Fibroblast of peridontal ligament (primary cell): ENCODE measurements at regions not wholly inside any gene's neighbourhood (a gene's known extent, or its start where the extent isn't known, plus 50 kb on each side); places are given as distances from the start of the nearest gene placed in this dataset.
"Not testable (repeated sequence)": the region's sequence is repeated elsewhere in the genome, so short reads cannot be mapped to it uniquely, and the experiment has no call there.

Experiments used
- DNase-seq: peaks from one replicate; pipeline ENCODE4 v3.0.0-alpha.2; 2010; ENCODE audit errors: extremely low read depth

DNA sequence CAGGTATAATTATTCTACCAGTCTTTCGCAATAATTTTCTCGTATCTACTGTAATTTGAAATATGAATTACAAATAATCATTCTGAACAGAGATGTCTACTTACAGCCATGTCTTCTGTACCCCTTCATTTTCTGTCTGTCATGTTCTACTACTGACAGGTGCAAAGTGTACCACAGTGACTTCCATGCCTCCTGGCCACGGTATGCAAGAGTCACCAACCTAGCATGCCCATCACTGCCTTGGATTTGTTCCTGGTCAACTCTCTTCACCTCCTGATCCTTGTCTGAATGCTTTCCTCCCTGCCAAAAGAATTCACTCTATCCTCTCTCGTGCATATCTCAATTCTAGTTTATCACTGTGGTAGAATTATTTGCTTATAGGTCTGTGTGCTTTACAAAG lies 755.4 kb downstream of the KCNJ2 start:
- DNase-seq = no peak

GRCh38 chr17:70929226-70929625 lies 759.9 kb downstream of the KCNJ2 start:
- peak; percentile 61 for DNase-seq

- no peak for DNase-seq
Observed at GRCh38 chr17:70934231-70934630, 764.9 kb downstream of the KCNJ2 start.

- no peak for DNase-seq
Observed at GRCh38 chr17:70934835-70935234, 765.5 kb downstream of the KCNJ2 start.

- no peak for DNase-seq
Observed at GRCh38 chr17:70936724-70937123, 767.4 kb downstream of the KCNJ2 start.

DNA sequence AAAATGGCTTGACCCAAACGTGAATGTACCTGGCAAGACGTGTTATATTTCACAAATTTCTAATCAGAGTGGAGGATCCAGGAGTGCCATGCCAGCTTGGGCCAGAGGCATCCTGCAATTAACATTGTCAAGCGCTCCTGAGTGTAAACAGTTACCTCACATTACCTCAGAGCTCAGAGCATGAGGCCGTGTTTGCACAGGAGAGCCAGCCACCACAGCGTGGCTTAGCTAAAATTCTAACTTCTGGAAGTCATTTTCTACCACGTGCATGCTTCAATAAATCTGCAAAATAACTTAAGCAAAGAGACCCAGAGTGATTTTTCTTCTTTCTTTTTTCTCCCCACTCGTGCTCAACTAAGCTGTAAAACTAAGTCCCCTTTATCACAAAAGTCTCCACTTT lies 769.0 kb downstream of the KCNJ2 start:
- DNase-seq = peak; percentile 11

- DNase-seq = no peak
Observed at GRCh38 chr17:70945386-70945785, 776.1 kb downstream of the KCNJ2 start.

- no peak for DNase-seq
Observed at GRCh38 chr17:70947215-70947614, 777.9 kb downstream of the KCNJ2 start.

DNA sequence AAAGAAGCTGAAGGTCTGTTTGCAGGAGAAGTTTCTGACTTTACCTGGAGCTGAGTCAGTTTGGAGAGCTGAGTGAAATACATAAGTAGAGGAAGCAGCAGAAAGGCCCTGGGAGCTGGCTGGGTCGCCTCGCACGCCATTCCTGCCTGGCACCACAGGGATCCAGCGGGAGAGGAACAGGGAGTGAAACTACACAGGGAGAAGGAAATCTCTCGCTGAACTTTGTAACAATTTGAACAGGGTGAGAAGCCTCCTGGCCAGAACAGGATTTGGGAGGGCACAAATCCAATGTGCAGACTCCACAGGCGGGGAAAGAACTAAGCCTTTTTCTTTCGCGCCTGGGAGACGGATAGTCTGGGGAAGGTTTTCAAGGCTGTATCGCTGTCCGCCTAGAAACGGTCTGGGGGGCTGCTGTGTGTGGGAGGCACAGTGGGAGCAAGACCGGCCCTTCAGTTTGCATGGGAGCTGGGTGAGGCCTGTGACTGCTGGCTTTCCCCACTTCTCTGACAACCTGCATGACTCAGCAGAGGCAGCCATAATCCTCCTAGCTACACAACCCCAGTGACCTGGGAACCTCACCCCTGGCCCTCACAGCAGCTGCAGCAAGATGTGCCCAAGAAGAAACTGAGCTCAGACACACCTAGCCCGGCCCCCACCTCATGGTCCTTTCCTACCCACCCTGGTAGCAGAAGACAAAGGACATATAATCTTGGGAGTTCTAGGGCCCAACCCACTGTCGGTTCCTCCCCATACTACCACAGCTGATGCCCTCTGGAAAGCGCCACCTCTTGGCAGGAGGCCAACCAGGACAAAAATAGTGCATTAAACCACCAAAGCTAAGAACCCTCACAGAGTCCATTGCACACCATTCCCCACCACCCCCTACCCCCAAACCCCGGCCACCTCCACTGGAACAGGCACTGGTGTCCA lies 778.6 kb downstream of the KCNJ2 start:
- no peak for DNase-seq

DNA sequence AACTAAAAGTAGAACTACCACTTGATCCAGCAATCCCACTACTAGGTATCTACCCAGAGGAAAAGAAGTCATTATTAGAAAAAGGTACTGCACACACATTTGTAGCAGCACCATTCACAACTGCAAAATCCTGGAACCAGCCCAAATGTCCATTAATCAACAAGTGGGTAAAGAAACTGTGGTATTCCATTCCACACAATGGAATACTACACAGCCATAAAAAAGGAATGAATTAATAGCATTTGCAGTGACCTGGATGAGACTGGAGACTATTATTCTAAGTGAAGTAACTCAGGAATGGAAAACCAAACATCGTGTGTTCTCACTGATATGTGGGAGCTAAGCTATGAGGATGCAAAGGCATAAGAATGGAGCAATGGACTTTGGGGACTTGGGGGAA lies 783.8 kb downstream of the KCNJ2 start:
- DNase-seq = not testable (repeated sequence)

DNA sequence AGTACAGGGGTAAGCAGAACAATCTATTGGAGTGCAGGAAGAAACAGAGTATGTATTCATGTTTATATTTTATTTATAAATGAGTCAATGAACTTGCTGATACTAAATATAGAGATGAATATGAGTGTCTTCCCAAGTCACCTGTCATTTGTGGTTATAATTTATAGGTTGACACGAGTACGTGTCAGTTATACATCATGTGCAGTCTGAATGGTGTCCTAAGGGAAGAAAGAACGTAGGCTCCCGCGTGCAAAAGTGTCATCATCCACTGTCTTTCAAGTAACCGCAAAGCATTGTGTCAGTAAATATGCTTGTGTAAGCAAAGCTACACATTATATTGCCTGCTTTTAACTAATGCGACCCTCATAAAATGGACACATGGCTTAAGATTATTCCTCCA lies 786.1 kb downstream of the KCNJ2 start:
- no peak for DNase-seq

GRCh38 chr17:70956726-70957125 lies 787.4 kb downstream of the KCNJ2 start:
- peak; percentile 6 for DNase-seq

DNA sequence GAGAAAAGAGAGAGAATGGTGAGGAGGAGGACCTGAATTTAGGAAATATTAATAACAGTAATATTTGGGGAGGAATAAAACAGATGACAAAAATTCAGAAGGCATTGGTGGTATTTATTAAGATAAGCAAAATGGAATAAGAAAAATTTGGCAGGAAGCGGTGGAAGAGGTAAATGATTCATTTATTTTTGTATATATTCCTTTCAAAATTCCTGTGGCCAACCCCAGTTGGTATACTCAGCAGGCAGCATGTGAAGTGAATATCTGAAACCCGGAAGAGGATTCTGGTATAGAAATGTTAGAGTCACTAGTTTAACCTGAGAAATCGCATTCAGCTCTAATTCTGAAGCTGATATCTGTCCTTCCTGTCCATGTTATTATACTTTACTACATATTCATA lies 792.0 kb downstream of the KCNJ2 start:
- no peak for DNase-seq

DNA sequence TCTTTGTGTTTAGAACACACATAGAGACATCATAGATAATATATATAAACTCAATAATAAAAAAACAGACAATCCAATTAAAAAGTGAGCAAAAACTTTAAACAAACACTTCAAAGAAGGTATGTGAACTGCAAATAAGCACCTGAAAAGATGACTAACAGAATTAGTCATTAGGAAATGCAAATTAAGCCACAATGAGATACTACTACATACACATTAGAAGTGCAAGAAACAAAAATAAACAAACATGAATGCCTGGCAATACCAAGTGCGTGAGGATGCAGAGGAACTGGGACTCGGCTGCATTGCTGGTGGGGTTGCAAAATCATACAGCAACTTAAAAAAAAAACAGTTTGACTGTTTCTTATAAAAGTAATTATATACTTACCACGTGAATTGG lies 799.0 kb downstream of the KCNJ2 start:
- peak; percentile 11 for DNase-seq

DNA sequence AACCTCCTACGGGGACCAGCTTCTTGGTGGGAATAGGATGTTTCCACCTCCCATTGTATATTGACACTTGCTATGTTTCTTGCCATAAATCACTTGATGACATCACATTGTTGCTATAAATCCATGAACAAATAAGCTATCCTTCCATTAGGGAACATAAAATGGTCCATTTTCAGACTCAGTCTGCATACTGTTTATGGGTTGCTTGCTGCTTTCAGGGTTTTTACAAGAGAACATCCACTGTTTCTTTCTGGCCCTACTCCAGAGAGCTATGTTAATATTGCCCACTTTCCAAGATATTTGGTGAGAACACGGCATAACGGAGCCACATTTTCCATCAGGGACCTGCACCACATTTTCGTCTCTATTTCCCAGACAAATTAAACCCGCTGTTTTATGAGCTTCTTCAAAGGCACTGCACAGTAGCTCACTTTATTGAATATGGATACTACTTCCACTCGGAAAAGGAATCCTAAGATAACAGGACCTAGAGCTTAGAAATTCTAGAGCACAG lies 800.2 kb downstream of the KCNJ2 start:
- no peak for DNase-seq

DNA sequence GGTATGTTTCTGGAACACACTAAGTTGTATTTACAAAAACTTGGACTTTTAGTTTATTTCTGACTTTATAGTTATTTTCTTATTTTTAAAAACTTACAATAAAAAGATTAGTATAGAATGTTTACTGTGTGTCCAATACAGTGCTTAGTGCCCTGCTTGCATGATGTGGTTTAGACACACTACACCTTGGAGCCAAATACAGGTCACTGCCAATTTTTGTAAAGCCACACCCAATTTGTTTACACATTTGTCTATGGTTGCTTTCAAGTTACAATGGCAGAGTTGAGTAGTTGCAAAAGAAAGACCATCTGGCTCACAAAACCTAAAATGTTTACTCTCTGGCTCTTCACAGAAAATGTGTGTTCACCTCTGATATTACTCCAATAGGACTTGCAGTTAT lies 807.1 kb downstream of the KCNJ2 start:
- no peak for DNase-seq

- no peak for DNase-seq
Observed at GRCh38 chr17:70984873-70985272, 815.5 kb downstream of the KCNJ2 start.

DNA sequence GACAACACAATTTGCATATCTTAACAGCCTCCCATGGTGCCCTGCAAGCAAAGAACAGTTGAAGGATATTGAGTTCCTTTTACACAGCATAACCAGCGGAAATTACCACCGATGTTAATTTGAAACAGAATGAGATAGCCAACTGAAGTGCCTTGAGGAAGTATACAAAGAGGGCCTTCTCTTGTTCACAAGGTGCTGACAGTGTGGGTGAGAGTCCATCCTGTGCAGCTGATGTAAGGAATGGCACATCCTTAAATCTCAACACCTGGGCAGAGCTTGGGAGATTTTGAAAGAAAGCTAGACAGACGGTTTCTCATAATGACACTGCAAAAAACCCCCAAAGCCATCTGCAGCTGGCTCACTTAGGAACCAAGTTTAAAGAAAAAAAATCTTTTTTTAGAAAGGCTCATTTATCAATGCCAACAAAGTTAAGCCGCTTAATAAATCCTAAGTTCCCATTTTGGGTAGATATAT lies 818.6 kb downstream of the KCNJ2 start:
- DNase-seq = no peak

DNA sequence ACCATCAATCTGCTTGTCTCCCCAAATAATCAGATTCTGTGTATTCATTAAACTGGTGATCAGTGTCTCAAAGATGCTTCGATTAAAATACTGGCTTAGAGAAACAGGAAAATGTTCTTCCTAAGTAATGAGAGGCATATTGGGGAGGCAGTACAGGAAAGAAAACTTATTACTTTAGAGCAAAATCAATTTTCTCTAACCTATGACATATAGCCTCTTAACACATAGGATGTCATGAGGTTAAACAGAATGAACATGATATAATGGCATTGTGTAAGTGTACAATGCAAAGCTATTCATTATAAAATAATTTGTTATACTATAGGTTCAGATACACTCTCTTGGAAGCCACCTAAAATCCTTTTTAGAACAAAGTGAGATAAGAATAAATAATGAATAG lies 819.3 kb downstream of the KCNJ2 start:
- DNase-seq = no peak

DNA sequence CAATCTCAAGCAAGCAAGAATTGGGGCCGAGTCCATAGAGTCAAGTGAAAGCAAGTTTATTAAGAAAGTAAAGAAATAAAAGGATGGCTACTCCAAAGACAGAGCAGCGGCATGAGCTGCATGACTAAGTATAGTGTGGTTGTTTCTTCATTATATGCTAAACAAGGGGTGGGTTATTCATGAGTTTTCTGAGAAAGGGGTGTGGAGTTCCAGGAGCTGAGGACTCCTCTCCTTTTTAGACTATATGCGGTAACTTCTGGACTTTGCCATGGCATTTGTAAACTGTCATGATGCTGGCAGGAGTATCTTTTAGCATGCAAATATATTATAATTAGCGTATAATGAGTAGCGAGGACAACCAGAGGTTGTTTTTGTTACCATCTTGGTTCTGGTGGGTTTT lies 819.9 kb downstream of the KCNJ2 start:
- no peak for DNase-seq

GRCh38 chr17:70994194-70994593 lies 824.9 kb downstream of the KCNJ2 start:
- DNase-seq = no peak

- DNase-seq = no peak
Observed at GRCh38 chr17:70995997-70996396, 826.7 kb downstream of the KCNJ2 start.

DNA sequence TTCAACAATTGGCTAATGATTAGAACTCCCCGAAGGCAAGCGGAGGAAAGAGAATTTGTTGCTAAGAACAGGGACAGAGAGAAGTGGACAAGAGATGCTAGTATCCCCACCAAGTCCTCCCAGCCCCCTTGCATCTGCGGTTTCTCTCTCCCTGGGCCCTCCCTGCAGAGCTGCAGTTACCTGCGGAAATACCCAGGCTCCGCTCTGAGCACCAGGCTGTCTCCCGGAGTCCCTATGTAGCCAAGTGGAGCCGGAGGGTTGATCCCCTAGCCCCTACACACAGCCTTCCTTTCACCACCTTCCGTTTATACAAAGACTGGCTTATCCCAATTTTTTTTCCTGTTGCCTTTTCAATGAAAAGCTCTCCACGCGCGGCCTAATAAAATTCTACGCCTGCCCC lies 834.4 kb downstream of the KCNJ2 start:
- DNase-seq = no peak
